Chondrocyte (in vitro differentiated cells): ENCODE measurements at regions not wholly inside any gene's neighbourhood (a gene's known extent, or its start where the extent isn't known, plus 50 kb on each side); places are given as distances from the start of the nearest gene placed in this dataset.

ENCODE experiments used
- DNase-seq: peaks from one replicate; pipeline ENCODE4 v3.0.0; 2021; ENCODE audit warnings: mixed read lengths, low spot score
- H3K27ac Mint-ChIP-seq: one replicate; pipeline ENCODE4 v1.8.0; 2021; ENCODE audit warnings: mild to moderate bottlenecking, moderate library complexity, mixed read lengths; ENCODE audit not compliant: unreplicated experiment
- H3K27me3 Mint-ChIP-seq: 2 replicates; pipeline ENCODE4 v1.8.0; 2021; ENCODE audit warnings: low read depth, mixed read lengths
- H3K36me3 Mint-ChIP-seq: 2 replicates; pipeline ENCODE4 v1.8.0; 2021; ENCODE audit warnings: low read depth, mixed read lengths
- H3K4me1 Mint-ChIP-seq: 2 replicates; pipeline ENCODE4 v1.8.0; 2021; ENCODE audit warnings: low read depth, mild to moderate bottlenecking, mixed read lengths
- H3K4me3 Mint-ChIP-seq: one replicate; pipeline ENCODE4 v1.8.0; 2021; ENCODE audit warnings: mild to moderate bottlenecking, moderate library complexity, mixed read lengths; ENCODE audit not compliant: unreplicated experiment
- H3K9me3 Mint-ChIP-seq: 2 replicates; pipeline ENCODE4 v1.8.0; 2021; ENCODE audit warnings: low read depth, mixed read lengths
- TF ChIP-seq, protein P1 (sequence below): fragments of 200-600 bp; sonication (generic); IDR thresholded peaks from 2 replicates; pipeline ENCODE4 v1.5.0; 2021; ENCODE audit warnings: antibody characterized with exemption, mild to moderate bottlenecking, moderate library complexity

DNA sequence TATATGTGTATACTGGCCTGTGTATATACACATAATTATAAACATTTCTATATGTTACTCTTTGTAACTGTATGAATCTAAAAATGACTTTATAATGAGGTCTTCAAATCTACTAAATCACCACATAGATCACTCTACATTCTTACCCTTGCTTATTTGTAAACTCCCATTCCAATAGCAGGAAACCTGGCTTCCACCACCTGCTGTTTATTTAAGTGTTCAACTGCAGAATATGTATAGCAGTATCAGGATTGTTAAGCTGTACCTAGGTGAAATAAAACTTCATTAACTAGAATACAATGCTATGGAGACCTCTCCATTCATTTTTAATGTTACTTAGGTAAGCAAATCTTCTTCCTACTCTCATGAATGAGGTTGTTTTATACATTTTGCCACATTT lies 1351.1 kb upstream of the B3GALT2 start:
- no peaks in the 10 kb centered on the region for H3K27me3 Mint-ChIP-seq
- peaks cover 13% of the 10 kb centered on the region for H3K9me3 Mint-ChIP-seq
- H3K27ac Mint-ChIP-seq, result no peak overlapping the region
- no peak for DNase-seq
- TF ChIP-seq, protein P1, sequence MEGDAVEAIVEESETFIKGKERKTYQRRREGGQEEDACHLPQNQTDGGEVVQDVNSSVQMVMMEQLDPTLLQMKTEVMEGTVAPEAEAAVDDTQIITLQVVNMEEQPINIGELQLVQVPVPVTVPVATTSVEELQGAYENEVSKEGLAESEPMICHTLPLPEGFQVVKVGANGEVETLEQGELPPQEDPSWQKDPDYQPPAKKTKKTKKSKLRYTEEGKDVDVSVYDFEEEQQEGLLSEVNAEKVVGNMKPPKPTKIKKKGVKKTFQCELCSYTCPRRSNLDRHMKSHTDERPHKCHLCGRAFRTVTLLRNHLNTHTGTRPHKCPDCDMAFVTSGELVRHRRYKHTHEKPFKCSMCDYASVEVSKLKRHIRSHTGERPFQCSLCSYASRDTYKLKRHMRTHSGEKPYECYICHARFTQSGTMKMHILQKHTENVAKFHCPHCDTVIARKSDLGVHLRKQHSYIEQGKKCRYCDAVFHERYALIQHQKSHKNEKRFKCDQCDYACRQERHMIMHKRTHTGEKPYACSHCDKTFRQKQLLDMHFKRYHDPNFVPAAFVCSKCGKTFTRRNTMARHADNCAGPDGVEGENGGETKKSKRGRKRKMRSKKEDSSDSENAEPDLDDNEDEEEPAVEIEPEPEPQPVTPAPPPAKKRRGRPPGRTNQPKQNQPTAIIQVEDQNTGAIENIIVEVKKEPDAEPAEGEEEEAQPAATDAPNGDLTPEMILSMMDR, result no peak
- peaks cover 6% of the 10 kb centered on the region for H3K4me1 Mint-ChIP-seq
- no peaks in the 10 kb centered on the region for H3K36me3 Mint-ChIP-seq
- H3K4me3 Mint-ChIP-seq, result no peak overlapping the region

DNA sequence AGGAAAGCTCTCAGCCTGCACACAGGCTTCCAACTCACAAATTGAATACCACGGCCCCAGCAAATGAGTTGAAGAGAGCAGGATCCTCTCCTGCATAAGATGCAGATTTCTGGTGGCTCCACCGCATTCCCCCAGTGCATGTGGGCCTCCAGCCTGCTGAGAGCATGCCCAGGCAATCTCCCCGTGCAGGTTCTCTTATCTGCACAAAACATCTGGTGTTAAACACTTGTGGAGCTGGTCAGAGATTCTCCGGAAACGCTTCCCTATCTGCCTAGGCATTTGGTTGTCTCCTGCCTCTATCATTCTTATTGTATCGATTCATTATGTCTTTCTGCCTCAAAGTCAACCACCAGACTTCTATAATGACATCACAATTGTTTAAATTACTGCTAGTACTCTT lies 1349.0 kb upstream of the B3GALT2 start:
- H3K36me3 Mint-ChIP-seq, result no peaks in the 10 kb centered on the region
- H3K27ac Mint-ChIP-seq, result no peak overlapping the region
- H3K9me3 Mint-ChIP-seq, result peaks cover 6% of the 10 kb centered on the region
- peaks cover 6% of the 10 kb centered on the region for H3K4me1 Mint-ChIP-seq
- TF ChIP-seq, protein P1, result no peak
- H3K4me3 Mint-ChIP-seq, result no peak overlapping the region
- H3K27me3 Mint-ChIP-seq, result no peaks in the 10 kb centered on the region
- no peak for DNase-seq

DNA sequence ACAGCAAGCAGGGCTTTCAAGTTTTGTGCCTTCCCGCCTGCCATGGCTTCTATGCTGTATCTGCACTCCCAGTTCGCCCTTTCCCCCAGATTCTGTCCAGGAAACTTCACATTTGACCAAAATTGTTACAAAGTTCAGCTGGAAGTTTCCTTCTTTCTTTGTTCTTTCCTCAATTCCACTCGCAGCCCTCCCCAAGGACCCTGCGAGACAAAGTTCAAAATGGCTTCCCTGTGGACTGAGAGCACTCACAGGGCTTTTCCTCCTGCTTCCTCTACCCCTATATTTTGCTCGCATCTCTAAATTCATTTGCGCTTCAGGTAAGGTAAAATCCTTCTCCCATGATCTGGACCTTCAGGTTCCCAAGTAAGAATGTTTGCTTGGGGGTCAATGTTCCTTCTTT lies 1348.4 kb upstream of the B3GALT2 start:
- H3K4me3 Mint-ChIP-seq, result no peak overlapping the region
- H3K36me3 Mint-ChIP-seq, result no peaks in the 10 kb centered on the region
- H3K4me1 Mint-ChIP-seq, result peaks cover 6% of the 10 kb centered on the region
- H3K27me3 Mint-ChIP-seq, result no peaks in the 10 kb centered on the region
- peaks cover 6% of the 10 kb centered on the region for H3K9me3 Mint-ChIP-seq
- TF ChIP-seq, protein P1, result no peak
- no peak for DNase-seq
- H3K27ac Mint-ChIP-seq, result no peak overlapping the region

DNA sequence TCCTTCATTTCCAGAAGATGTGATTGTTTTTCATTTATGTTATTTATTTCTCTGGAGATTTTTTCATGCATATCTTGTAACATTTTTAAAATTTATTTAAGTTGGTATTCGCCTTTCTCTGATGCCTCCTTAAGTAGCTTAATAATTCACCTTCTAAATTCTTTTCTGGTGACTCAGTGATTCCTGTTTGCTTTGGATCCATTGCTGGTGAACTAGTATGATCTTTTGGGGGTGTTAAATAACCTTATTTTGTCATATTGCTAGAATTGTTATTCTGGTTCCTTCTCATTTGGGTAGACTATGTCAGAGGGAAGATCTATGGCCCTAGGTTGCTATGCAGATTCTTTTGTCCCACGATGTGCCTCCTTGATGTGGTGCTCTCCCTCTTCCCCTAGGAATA lies 1347.2 kb upstream of the B3GALT2 start:
- Mint-ChIP-seq H3K27me3 (no peaks in the 10 kb centered on the region), H3K27ac (no peak overlapping the region), H3K4me3 (no peak overlapping the region), H3K9me3 (peaks cover 6% of the 10 kb centered on the region), H3K4me1 (peaks cover 6% of the 10 kb centered on the region), H3K36me3 (no peaks in the 10 kb centered on the region)
- TF ChIP-seq, protein P1, result no peak
- no peak for DNase-seq

DNA sequence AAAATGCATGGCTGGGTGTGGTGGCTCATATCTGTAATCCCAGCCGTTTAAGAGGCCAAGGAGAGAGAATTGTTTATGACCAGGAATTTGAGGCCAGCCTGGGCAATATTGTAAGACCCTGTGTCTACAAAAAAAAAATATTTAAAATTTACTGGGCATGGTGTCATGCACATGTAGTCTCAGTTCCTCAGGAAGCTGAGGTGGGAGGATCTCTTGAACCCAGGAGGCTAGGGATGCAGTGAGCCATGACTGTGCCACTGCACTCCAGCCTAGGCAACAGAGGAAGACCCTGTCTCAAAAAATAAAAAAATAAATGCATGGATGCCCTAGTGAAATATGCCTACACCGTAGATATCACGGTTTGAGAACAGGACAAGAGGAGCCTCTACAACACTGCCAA lies 1331.2 kb upstream of the B3GALT2 start:
- no peaks in the 10 kb centered on the region for H3K27me3 Mint-ChIP-seq
- no peak overlapping the region for H3K4me3 Mint-ChIP-seq
- peaks cover 3% of the 10 kb centered on the region for H3K4me1 Mint-ChIP-seq
- no peak for DNase-seq
- no peaks in the 10 kb centered on the region for H3K36me3 Mint-ChIP-seq
- TF ChIP-seq, protein P1, result no peak
- no peaks in the 10 kb centered on the region for H3K9me3 Mint-ChIP-seq
- H3K27ac Mint-ChIP-seq, result no peak overlapping the region
